ENCODE measurements at regions not wholly inside any gene's neighbourhood (a gene's known extent, or its start where the extent isn't known, plus 50 kb on each side); places are given as distances from the start of the nearest gene placed in this dataset.

DNA sequence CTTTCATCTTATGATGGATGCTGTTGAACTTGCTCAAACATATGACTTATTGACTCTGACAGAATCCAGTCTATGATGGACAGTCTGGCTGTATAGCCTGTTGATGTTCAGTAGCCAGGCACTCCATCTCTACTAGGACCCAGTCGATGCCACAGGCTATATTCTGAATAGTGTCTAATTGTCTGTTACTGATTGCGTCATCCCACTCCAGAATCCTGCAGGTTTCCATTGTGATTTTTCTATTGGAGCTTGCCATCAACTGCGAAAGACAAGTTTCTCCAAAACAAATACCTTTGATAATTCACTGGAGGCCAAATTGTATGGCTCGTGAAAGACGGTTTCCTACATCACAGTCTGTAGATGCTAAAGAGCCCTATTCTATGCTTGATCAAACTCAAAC is 481.7 kb upstream of the CHORDC1 start:
- Histone ChIP-seq H3K4me2 (no peak overlapping the region), H3K4me3 (ENCODE audit: low read depth in 2 of 2, low read length in 1 of 2) (no peak overlapping the region), H3K36me3 (replicated peaks in 1 of 2; ENCODE audit: control insufficient read depth in 1 of 2, insufficient read depth in 2 of 2, low read length in 1 of 2) (no peaks in the 10 kb centered on the region), H2AFZ (ENCODE audit: low read depth) (no peak overlapping the region), H3K9ac (no peak overlapping the region), H3K27ac (ENCODE audit: low read depth in 2 of 2, low read length in 1 of 2) (no peak overlapping the region), H3K9me3 (no peaks in the 10 kb centered on the region), H3K4me1 (ENCODE audit: control insufficient read depth in 1 of 2, insufficient read depth in 2 of 2, low read depth in 1 of 2, low read length in 1 of 2) (no peaks in the 10 kb centered on the region), H3F3A (replicated peaks; ENCODE audit: insufficient read depth) (no peaks in the 10 kb centered on the region), H4K20me1 (ENCODE audit: insufficient read depth) (no peaks in the 10 kb centered on the region), H3K9me2 (no peaks in the 10 kb centered on the region), H3K79me2 (ENCODE audit: insufficient read depth) (no peaks in the 10 kb centered on the region), H3K27me3 (ENCODE audit: insufficient read depth) (no peaks in the 10 kb centered on the region)
- DNase-seq, result no peak
- ChIA-PET POLR2A (no interaction called here), CTCF (no interaction called here)
- WGBS (ENCODE audit: low lambda C conversion rate), result 36% methylated on average over 5 of the region's 5 CpGs
- TF ChIP-seq FOSL2 (IDR thresholded peaks at IDR 0.05; ENCODE audit: borderline replicate concordance, low read depth) (no peak), RCOR1 (IDR thresholded peaks at IDR 0.05; ENCODE audit: low read length) (no peak), IRF3 (IDR thresholded peaks at IDR 0.05; ENCODE audit: low read depth, low read length) (no peak), SIN3A (IDR thresholded peaks at IDR 0.05; ENCODE audit: borderline replicate concordance, low read depth, low read length) (no peak), GATA2 (CRISPR knock-in tag; IDR thresholded peaks at IDR 0.05) (no peak), TAF1 (IDR thresholded peaks at IDR 0.05; ENCODE audit: borderline replicate concordance, low read depth, low read length) (no peak), EZH2phosphoT487 (IDR thresholded peaks at IDR 0.05; ENCODE audit: borderline replicate concordance, low read depth) (no peak), RAD21 (IDR thresholded peaks at IDR 0.05; ENCODE audit: low read length) (no peak), TEAD4 (IDR thresholded peaks at IDR 0.05; ENCODE audit: borderline replicate concordance, insufficient read depth) (no peak), EP300 (IDR thresholded peaks at IDR 0.05; ENCODE audit: borderline replicate concordance in 1 of 2, low read depth in 1 of 2, low read length in 1 of 2) (no peak), USF2 (IDR thresholded peaks at IDR 0.05; ENCODE audit: borderline replicate concordance, low read depth, low read length) (no peak), NFIC (IDR thresholded peaks at IDR 0.05; ENCODE audit: borderline replicate concordance) (no peak), RXRA (IDR thresholded peaks at IDR 0.05; ENCODE audit: borderline replicate concordance, low read depth) (no peak), FOXM1 (IDR thresholded peaks at IDR 0.05; ENCODE audit: low read depth) (no peak), YY1 (IDR thresholded peaks at IDR 0.05; ENCODE audit: low read depth) (no peak), MXI1 (IDR thresholded peaks at IDR 0.05; ENCODE audit: low read depth, low read length) (no peak), TCF12 (IDR thresholded peaks at IDR 0.05) (no peak)
- TF ChIP-seq, protein P1, sequence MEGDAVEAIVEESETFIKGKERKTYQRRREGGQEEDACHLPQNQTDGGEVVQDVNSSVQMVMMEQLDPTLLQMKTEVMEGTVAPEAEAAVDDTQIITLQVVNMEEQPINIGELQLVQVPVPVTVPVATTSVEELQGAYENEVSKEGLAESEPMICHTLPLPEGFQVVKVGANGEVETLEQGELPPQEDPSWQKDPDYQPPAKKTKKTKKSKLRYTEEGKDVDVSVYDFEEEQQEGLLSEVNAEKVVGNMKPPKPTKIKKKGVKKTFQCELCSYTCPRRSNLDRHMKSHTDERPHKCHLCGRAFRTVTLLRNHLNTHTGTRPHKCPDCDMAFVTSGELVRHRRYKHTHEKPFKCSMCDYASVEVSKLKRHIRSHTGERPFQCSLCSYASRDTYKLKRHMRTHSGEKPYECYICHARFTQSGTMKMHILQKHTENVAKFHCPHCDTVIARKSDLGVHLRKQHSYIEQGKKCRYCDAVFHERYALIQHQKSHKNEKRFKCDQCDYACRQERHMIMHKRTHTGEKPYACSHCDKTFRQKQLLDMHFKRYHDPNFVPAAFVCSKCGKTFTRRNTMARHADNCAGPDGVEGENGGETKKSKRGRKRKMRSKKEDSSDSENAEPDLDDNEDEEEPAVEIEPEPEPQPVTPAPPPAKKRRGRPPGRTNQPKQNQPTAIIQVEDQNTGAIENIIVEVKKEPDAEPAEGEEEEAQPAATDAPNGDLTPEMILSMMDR (IDR thresholded peaks at IDR 0.05), result no peak

Measured in SK-N-SH (cell line).